ENCODE measurements at regions not wholly inside any gene's neighbourhood (a gene's known extent, or its start where the extent isn't known, plus 50 kb on each side); places are given as distances from the start of the nearest gene placed in this dataset.
"Not testable (repeated sequence)": the region's sequence is repeated elsewhere in the genome, so short reads cannot be mapped to it uniquely, and the experiment has no call there.

- DNase-seq (ENCODE audit: low read depth): no peak
These were observed 2695.0 kb upstream of the DEFB115 start for GRCh38 chr20:28562510-28562898.

- DNase-seq (ENCODE audit: low read depth): not testable (repeated sequence)
These were observed 2694.5 kb upstream of the DEFB115 start for GRCh38 chr20:28562899-28563521.

GRCh38 chr20:28564024-28564423, 2693.4 kb upstream of the DEFB115 start:
- DNase-seq (ENCODE audit: low read depth): not testable (repeated sequence)

GRCh38 chr20:28564688-28565463, 2692.6 kb upstream of the DEFB115 start:
- not testable (repeated sequence) for DNase-seq (ENCODE audit: low read depth)

DNA sequence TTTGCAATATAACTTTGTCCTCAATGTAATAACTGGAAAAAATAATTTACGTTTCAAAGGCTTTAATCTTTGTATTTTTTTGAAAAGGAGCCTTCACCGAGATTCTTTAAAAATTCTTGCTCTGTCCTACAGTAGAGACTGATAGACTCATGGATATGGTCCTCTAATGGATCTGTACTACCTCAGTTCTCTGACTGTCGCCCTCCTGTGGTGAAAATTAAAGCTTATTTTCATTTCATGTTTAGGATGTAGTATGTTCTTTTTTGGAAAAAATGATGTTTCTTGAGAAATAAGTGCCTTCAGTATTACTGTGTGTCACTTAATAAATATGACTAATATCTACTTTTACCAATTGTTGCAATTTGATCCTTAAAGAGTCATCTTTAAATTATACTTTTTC, 2681.5 kb upstream of the DEFB115 start:
- not testable (repeated sequence) for DNase-seq (ENCODE audit: low read depth)

- DNase-seq (ENCODE audit: low read depth): not testable (repeated sequence)
These were observed 2665.8 kb upstream of the DEFB115 start for GRCh38 chr20:28591680-28592079.

DNA sequence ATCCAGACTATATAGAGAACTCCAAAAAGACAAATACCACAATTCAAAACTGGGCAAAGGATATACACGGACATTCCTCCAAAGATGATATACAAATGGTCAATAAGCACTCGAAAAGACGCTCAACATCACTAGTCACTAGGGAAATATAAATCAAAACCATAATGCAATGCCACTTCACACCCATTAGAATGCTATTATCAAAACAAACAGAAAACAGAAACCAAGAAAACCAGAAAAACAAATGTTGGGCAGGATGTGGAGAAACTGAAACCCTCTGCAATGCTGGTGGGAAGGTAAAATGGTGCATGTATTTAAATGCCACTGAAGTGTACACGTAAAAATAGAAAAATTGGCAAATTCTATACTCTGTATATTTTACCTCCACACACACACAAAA, 2664.1 kb upstream of the DEFB115 start:
- not testable (repeated sequence) for DNase-seq (ENCODE audit: low read depth)

DNA sequence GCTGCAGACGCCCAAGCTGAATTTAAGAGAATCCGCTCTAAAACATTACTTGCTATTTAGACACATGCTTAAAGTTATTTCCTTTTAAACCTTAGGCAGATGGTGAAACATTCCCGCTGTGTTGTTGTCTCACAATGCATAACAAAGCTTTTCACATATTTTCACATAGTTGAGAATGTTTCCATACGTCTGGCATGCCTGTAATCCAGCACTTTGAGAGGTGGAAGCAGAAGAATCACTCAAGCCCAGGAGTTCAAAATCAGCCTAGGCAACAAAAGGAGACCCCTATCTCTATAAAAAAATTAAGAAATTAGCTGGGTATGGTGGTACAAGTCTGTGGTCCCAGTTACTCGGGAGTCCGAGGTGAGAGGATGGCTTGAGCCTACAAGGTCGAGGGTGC, 2663.0 kb upstream of the DEFB115 start:
- not testable (repeated sequence) for DNase-seq (ENCODE audit: low read depth)

GRCh38 chr20:28602006-28602402, 2655.5 kb upstream of the DEFB115 start:
- not testable (repeated sequence) for DNase-seq (ENCODE audit: low read depth)

- DNase-seq (ENCODE audit: low read depth): peak; percentile 67
These were observed 2654.9 kb upstream of the DEFB115 start for GRCh38 chr20:28602403-28603217.

- not testable (repeated sequence) for DNase-seq (ENCODE audit: low read depth)
These were observed 2654.3 kb upstream of the DEFB115 start for GRCh38 chr20:28603218-28603577.

DNA sequence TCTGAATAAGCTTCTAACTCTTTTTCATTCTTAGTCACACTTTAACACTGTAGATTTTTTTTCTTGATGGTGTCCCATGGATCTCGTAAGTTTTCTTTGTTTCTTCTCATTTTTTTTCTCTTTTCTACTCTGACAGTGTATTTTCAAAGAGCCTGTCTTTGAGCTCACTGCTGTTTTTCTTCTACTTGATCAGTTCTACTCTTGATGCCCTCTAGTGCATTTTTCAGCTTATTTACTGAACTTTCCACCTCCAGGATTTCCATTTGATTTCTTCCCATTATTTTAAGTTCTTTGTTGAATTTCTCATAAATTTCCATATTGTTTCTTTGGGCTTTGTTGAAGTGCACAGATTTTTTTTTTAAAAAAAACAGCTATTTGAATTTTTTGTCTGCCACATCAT, 2641.1 kb upstream of the DEFB115 start:
- DNase-seq (ENCODE audit: low read depth): no peak

DNA sequence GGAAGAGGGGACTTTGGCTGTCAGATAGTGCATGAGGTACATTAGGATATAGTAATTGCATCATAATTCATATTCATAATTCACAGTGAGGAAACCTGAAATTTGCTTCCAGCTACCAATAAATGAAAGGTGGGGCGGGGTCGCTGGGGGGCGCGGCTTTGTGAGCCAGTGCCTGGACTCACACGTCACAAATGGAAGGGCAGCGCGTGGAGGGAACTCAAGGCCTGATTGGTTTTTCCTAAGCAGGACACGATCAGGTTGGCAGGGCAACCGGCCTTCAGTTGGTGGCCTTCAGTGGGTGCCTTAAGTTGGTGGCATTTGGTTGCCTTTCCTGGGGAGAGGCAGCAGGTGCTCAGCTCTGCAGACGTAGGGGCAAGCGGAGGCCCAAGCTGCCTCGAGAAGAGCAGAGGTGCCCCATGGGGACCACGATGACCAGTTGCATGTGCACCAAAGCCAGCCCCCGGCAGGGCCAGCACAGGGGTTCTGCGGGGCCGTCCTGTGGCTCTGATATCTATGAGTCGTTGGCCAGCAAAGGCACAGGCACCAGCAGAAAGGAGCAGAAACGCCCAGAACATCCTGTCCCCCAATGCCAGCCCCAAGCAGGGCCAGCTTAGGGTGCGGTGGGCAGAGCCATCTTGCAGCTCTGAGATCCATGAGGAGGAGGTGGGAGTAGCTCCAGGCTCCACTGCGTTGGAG, 2637.4 kb upstream of the DEFB115 start:
- not testable (repeated sequence) for DNase-seq (ENCODE audit: low read depth)

DNA sequence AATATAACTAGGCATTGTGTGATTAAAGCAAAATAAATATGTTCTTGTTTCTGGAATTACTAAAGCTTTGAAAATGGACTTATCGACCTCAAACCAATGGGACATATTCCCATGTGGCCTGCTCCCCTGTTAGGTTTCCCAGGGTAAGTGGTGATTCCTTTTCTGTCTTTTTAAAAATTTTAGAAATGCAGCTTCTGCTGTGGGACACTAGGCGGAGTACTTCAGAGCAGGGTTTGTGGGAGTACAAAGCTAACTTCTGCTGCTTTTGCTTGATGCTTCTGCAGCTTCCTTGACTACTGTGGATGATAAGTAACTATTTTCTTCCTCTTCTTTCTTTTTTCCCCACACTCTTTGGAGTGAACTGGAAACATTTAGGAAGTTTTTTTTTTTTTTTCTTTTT, 2632.4 kb upstream of the DEFB115 start:
- not testable (repeated sequence) for DNase-seq (ENCODE audit: low read depth)

GRCh38 chr20:28640831-28641230, 2616.6 kb upstream of the DEFB115 start:
- DNase-seq (ENCODE audit: low read depth): not testable (repeated sequence)
